GM12864 (cell line): ENCODE measurements at regions not wholly inside any gene's neighbourhood (a gene's known extent, or its start where the extent isn't known, plus 50 kb on each side); places are given as distances from the start of the nearest gene placed in this dataset.

Source experiments
- DNase-seq: peaks from one replicate; pipeline ENCODE4 v3.0.0-alpha.2; 2011; ENCODE audit warnings: low read depth
- H3K4me3 ChIP-seq: 2 replicates; pipeline ENCODE4 v1.5.1; 2011; ENCODE audit warnings: mild to moderate bottlenecking, low read depth, low read length, control low read depth
- TF ChIP-seq, protein P1 (sequence below): IDR thresholded peaks from 2 replicates; pipeline ENCODE4 v1.5.1; 2011; ENCODE audit warnings: low read depth, mild to moderate bottlenecking, moderate library complexity, low read length, control low read depth, inconsistent platforms; ENCODE audit errors: missing control alignments

DNA sequence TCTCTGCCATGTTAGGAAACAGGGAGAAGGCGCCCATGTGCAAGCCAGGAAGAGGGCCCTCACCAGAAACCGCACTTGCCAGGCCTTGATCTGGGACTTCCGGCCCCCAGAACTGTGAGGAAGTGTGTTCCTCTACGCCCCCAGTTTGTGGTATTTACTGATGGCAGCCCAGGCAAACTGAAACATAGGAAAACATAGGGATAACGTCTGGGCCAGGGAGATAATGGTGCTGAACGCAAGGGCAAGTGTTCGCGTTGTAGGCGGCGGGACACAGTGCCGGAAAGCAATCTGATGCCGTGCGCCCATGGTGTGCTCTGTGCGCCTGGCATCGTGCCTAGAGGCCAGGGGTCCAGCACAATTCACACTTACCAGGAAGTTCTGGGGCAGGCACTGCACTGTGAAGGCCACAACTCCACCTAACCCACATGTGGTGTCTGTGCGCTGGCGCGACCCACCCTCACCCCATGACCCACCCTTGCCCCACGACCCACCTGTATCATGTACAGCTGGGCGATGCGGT, 53.6 kb downstream of the ARL6IP4 start:
- TF ChIP-seq, protein P1, sequence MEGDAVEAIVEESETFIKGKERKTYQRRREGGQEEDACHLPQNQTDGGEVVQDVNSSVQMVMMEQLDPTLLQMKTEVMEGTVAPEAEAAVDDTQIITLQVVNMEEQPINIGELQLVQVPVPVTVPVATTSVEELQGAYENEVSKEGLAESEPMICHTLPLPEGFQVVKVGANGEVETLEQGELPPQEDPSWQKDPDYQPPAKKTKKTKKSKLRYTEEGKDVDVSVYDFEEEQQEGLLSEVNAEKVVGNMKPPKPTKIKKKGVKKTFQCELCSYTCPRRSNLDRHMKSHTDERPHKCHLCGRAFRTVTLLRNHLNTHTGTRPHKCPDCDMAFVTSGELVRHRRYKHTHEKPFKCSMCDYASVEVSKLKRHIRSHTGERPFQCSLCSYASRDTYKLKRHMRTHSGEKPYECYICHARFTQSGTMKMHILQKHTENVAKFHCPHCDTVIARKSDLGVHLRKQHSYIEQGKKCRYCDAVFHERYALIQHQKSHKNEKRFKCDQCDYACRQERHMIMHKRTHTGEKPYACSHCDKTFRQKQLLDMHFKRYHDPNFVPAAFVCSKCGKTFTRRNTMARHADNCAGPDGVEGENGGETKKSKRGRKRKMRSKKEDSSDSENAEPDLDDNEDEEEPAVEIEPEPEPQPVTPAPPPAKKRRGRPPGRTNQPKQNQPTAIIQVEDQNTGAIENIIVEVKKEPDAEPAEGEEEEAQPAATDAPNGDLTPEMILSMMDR = no peak
- H3K4me3 ChIP-seq = no peak overlapping the region
- no peak for DNase-seq

DNA sequence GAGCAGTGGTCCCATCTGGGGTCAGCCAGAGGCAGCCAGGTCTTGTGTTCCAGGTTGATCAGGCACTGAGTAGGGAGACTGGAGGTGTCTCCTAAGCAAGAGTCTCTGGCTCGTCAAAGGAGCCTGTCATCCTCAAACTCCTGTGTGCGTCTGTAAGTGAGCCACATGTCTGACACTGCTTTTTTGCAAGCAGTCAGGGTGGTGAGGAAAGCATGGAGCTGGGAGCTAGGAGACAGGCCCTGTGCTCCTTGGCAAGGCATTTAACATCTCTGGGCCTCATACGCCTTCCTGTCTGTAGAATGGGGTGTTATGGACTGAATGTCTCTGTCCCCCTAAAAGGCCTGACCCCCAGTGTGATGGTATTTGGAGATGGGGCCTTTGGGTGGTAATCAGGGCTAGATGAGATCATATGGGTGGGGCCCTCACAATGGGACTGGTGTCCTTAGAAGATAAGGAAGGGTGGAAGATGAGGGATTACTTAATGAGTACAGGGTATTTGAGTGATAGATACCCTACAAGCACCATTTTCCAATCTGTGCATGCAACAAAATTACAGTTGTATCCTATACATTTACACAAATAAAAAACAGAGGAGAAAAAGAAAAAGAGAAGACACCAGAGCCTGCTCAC, 53.0 kb downstream of the ARL6IP4 start:
- H3K4me3 ChIP-seq = no peak overlapping the region
- no peak for DNase-seq
- TF ChIP-seq, protein P1 = no peak

DNA sequence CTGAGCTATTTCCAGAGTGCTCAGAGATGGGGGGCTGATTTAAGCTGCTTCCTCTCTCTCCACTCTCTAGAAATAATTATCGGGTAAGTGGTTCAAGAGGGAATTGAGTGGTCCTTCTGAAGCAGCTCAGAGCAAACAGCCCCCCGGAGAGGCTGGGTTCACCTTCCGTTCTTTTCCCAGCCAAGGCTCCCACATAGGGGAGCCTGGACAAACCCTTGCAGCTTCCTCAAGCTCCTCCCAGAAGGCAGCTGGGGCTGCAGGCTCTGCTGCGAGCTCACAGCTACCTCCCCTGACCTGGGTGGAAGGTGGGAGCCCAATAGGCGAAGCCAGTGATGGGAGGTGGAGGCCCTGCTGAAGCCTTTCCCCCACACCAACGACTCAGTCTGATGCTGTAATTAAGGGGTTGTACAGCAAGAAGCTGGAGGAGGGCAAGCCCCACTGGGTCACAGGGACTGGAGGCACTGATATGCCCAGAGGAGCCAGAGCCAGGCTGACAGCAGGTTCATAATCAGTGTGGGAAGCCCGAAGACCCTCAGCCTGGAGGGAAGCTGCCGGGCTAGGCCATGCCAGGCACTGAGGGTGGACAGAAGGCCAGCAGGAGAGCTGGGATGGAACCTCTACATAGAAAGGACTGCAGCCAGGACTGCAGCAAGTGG, 52.4 kb downstream of the ARL6IP4 start:
- no peak overlapping the region for H3K4me3 ChIP-seq
- no peak for DNase-seq
- TF ChIP-seq, protein P1 = no peak
